Glomerular endothelial cell (primary cell): ENCODE measurements at regions not wholly inside any gene's neighbourhood (a gene's known extent, or its start where the extent isn't known, plus 50 kb on each side); places are given as distances from the start of the nearest gene placed in this dataset.
"Not testable (repeated sequence)": the region's sequence is repeated elsewhere in the genome, so short reads cannot be mapped to it uniquely, and the experiment has no call there.

Experiments used
- DNase-seq: peaks from one replicate; pipeline ENCODE4 v3.0.0-alpha.2; 2011; ENCODE audit warnings: low read depth, low spot score; ENCODE audit errors: extremely low read depth

- no peak for DNase-seq
These were observed 446.6 kb downstream of the BUD13 start for GRCh38 chr11:116326146-116326545.

GRCh38 chr11:116325247-116325646 lies 447.5 kb downstream of the BUD13 start:
- no peak for DNase-seq

DNA sequence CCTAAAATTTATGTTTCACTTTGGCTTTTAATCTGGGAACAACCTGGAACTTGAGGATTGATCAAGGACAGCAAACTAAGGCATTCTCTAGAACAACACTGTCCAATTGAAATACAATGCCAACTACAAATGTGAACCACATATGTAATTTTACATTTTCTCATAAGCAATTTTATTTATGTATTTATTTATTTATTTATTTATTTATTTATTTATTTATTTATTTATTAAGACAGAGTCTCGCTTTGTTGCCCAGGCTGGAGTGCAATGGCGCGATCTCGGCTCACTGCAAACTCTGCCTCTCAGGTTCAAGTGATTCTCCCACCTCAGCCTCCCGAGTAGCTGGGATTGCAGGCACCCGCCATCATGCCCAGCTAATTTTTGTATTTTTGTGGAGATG lies 448.7 kb downstream of the BUD13 start:
- not testable (repeated sequence) for DNase-seq

GRCh38 chr11:116317212-116317611 lies 455.6 kb downstream of the BUD13 start:
- DNase-seq, result no peak

DNA sequence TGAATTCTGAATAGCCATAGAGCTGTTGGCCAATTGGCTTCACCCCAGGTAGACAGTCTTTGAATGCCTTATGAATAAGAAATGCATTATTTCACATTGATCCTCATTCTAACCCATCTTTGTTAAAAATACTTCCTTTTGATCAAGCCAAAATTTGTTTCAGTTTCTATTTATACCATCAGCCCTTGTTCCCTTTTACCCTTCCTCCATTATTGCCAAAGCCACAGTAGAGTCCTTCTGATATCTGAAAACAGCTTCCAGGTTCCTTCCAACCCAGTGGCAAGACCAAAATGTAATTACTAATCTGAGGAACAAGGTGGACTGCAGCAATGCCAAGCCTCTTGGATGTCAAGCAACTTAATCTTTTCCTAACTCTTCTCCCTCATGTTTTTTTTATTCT lies 458.8 kb downstream of the BUD13 start:
- DNase-seq, result no peak

DNA sequence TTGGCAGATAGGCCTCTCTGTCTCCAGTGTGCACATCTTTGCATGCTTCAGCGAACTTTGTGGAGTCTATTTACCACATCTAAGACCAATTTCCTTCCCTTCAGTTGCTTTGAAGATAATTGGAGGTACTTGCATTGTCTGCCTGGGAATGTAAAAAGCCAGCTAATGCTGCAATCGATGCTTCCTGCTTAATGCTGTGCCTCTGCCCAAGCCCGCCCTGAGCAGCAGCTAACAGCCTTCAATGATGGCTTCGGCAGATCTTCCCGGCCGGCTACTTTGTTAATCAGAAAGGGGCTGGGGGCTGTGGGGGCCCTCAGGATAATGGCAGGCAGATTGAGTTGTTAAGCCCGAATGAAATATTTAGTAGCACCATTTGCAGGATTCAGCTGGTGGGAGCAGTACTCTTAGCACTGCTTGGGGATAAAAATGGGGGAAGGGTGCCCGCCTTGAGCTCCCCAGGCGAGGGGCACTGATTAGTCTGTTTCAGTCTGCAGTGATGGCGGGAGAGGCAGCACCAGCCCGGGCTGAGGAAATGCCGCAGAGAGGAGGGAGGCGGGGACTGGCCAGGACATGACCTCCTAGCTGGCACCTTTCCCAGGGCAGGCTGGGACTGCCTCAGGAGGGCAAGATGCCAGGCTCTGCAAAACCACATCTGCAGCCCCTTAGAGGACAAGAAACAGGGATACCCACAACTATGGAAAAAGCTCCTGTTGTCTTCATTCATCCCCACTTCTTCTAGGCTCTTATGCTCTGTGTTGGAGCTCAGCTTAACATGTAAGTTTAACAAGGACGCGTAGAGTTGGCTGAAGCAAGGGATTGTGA lies 460.0 kb downstream of the BUD13 start:
- peak; percentile 10 for DNase-seq

DNA sequence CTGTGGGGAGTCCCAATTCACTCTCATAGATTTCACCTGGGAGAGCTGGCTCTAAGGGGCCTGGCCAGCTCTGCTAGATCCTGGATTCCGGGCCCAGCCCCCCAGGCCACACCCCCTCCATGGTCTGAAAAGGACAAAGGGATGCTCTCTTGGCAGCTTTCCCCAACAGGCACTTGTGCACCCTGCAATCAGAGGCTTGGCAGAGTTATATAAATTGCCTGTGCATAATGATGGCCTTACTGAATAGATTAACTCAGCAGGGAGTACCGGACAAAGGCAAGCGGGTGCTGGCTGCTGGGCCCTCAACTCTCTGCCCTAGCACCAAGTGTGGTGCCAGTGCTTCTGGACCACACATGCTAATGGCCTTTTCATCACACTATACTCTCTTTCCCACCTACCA lies 461.6 kb downstream of the BUD13 start:
- no peak for DNase-seq

GRCh38 chr11:116310698-116311097 lies 462.1 kb downstream of the BUD13 start:
- DNase-seq, result no peak

DNA sequence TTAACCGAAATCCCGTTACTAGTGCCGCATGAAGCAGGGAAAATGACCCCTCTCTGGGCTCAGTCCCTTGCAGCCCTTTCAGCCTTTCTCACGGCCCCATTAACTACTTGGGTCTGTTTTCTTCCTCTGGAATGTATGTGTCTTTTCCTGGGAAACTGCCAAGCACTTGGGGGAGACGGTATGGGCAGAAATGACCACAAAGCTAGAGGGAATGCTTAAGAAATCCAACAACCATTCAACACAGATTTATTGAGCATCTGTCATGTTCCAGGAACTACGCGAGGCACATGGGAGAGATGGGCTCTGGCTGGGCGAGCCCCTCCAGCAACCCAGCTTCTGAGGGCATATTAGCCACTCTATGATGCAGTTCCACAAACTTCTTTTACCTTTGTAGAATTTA lies 462.6 kb downstream of the BUD13 start:
- DNase-seq, result no peak

DNA sequence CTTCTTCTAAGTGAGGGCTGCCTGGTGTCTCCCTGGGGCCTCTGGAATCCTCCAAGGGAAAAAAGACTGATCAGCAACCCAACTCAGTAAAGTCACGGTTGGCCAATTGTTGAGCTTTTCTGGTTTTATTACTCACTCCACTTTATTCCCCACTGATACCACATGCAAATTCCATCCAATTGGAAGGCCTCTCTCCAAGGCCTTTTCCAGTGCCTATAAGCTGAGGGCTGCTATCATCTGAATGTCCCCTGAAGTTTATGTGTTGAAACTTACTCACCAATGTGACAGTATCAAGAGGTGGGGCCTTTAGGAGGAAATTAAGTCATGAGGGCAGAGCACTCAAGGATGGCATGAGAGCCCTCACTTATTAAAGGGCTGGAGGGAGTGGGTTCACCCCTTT lies 463.3 kb downstream of the BUD13 start:
- DNase-seq, result no peak

- no peak for DNase-seq
These were observed 470.0 kb downstream of the BUD13 start for GRCh38 chr11:116302756-116303155.

DNA sequence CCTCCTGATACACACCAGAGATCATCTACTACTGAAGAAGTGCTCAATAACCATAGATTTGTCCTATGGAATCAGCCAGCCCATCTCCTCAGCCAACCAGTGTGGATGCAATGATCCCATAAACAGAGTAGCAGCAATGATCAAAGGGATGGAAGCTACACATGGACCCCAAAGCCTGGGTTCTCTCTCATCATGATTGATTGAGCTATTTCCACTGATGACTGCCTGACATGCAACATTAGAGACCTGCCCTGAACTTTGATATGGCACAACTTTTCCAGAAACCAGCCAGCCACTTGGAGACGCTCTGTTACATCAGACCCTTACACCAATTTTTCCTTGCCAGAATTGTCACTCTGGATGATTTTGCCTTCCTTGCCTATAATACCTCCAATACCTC lies 471.6 kb downstream of the BUD13 start:
- no peak for DNase-seq

- DNase-seq, result no peak
These were observed 472.6 kb downstream of the BUD13 start for GRCh38 chr11:116300232-116300631.

DNA sequence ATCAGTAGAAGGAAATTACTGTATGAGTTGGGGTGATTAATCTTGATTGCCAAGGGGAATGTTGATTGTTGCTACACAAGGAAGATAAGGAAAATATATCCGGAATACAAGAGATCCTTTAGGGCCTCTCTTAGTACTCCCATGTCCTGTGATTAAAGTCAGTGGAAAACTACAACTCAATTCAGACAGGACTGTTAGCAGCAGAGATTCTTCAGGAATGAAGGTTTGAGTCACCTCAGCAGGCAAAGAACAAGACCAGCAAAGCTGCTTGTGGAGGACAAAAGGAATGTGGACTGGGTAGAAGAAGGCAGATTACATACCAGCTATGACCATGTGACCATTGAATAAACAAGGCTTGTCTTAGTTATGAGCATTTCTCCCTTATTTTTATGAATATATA lies 478.2 kb downstream of the BUD13 start:
- DNase-seq, result no peak

GRCh38 chr11:116287866-116288265 lies 484.9 kb downstream of the BUD13 start:
- no peak for DNase-seq

DNA sequence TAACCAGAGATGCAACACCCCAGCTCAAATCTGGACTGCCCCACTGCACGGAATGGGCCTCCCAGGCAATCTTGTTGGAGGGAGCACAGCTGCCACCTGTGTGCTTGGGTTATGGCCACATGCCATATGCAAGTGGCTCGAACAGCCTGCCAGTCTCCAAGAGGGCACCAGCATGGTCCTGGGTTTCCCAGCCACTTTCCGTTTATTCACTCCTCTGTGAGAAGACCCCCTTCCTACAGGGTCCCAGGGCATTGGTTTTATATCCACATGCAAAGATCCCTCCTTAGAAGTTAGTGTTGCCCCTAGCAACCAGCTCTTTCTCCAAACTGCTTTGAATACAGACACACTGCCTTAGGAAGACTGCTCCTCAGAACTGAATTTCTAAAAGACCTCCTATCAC lies 487.8 kb downstream of the BUD13 start:
- no peak for DNase-seq

GRCh38 chr11:116283300-116283699 lies 489.5 kb downstream of the BUD13 start:
- no peak for DNase-seq

DNA sequence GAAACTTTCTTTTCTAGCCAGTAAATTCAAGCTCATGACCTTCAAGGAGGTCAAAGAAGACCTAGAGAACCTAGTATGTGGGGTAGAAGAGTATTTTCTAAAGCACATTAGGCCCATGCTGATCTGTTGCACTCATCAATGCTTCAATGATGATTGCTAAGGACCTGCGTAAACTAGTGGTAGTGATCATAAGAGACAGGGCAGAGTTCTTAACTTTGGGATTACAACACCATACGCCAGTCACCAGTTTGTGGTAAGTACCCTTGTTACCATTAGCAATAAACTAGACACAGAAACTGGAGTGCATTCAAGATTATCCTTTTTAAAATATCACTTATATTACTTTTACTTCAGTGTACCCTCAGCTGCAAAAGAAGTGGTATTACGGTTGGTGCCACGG lies 490.3 kb downstream of the BUD13 start:
- DNase-seq, result no peak

- DNase-seq, result no peak
These were observed 491.3 kb downstream of the BUD13 start for GRCh38 chr11:116281173-116282160.

DNA sequence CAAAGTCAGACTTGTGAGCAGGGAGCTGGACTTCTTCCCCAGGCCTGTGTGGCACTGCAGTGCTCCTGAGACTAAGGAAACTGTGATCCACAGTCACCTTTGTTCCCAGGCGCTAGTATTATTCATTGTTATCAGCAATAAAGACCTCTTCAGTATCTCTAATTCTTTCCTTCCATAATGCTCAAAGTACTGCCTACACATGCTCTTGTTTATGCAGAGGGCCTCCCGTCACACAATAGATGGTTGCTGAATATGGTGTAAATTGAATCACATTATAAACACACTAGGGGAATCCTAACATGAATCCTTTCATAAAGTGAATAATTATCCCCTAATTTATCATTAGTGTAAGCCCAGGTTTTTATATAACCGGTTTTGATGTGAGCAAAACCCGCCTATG lies 493.3 kb downstream of the BUD13 start:
- no peak for DNase-seq

GRCh38 chr11:116278076-116278475 lies 494.7 kb downstream of the BUD13 start:
- DNase-seq, result no peak
